ENCODE measurements at regions not wholly inside any gene's neighbourhood (a gene's known extent, or its start where the extent isn't known, plus 50 kb on each side); places are given as distances from the start of the nearest gene placed in this dataset.

- 94 to 98% methylated on average over 2 to 3 of the region's 3 CpGs for WGBS, 2 experiments (ENCODE audit: insufficient coverage in 1 of 2, insufficient read length in 1 of 2)
Observed at GRCh38 chr2:52314231-52314630, 1282.3 kb upstream of the NRXN1 start.

GRCh38 chr2:52312486-52312885 lies 1280.6 kb upstream of the NRXN1 start:
- Histone ChIP-seq H3K4me1 (ENCODE audit: control insufficient read depth, insufficient read depth, low read length) (no peaks in the 10 kb centered on the region), H3K4me3 (ENCODE audit: low read length) (no peak overlapping the region), H3K27me3 (ENCODE audit: control insufficient read depth, insufficient read depth, low read length, poor library complexity, severe bottlenecking) (no peaks in the 10 kb centered on the region), H3K9me3 (ENCODE audit: control insufficient read depth, low read length) (no peaks in the 10 kb centered on the region), H3K9ac (ENCODE audit: extremely low read depth, low read length, poor library complexity, severe bottlenecking) (no peak overlapping the region), H3K36me3 (ENCODE audit: control insufficient read depth, insufficient read depth, low read length) (no peaks in the 10 kb centered on the region), H3K27ac (ENCODE audit: low read depth, low read length) (no peak overlapping the region)
- H3K36me3 Mint-ChIP-seq (ENCODE audit: low read depth) = no peaks in the 10 kb centered on the region
- H3K27ac Mint-ChIP-seq = no peak overlapping the region
- H3K4me3 Mint-ChIP-seq = no peak overlapping the region
- no peak for DNase-seq
- peaks cover 16% of the 10 kb centered on the region for H3K4me1 Mint-ChIP-seq
- H3K9me3 Mint-ChIP-seq = no peaks in the 10 kb centered on the region
- TF ChIP-seq, protein P1, sequence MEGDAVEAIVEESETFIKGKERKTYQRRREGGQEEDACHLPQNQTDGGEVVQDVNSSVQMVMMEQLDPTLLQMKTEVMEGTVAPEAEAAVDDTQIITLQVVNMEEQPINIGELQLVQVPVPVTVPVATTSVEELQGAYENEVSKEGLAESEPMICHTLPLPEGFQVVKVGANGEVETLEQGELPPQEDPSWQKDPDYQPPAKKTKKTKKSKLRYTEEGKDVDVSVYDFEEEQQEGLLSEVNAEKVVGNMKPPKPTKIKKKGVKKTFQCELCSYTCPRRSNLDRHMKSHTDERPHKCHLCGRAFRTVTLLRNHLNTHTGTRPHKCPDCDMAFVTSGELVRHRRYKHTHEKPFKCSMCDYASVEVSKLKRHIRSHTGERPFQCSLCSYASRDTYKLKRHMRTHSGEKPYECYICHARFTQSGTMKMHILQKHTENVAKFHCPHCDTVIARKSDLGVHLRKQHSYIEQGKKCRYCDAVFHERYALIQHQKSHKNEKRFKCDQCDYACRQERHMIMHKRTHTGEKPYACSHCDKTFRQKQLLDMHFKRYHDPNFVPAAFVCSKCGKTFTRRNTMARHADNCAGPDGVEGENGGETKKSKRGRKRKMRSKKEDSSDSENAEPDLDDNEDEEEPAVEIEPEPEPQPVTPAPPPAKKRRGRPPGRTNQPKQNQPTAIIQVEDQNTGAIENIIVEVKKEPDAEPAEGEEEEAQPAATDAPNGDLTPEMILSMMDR (conservative IDR thresholded peaks at IDR 0.05) = no peak
- H3K27me3 Mint-ChIP-seq (ENCODE audit: insufficient read depth) = no peaks in the 10 kb centered on the region
- WGBS, 2 experiments (ENCODE audit: insufficient coverage in 1 of 2, insufficient read length in 1 of 2) = 91 to 99% methylated on average over 1 to 2 of the region's 2 CpGs

More at GRCh38 chr2:52314231-52314630, 1282.3 kb upstream of the NRXN1 start:
- Mint-ChIP-seq H3K27me3 (ENCODE audit: insufficient read depth) (no peaks in the 10 kb centered on the region), H3K36me3 (ENCODE audit: low read depth) (no peaks in the 10 kb centered on the region), H3K9me3 (no peaks in the 10 kb centered on the region), H3K4me1 (peaks cover 16% of the 10 kb centered on the region), H3K4me3 (no peak overlapping the region), H3K27ac (no peak overlapping the region)
- TF ChIP-seq, protein P1 (conservative IDR thresholded peaks at IDR 0.05) = no peak
- H3K27me3 ChIP-seq (ENCODE audit: control insufficient read depth, insufficient read depth, low read length, poor library complexity, severe bottlenecking) = no peaks in the 10 kb centered on the region
- DNase-seq = no peak
- H3K27ac ChIP-seq (ENCODE audit: low read depth, low read length) = no peak overlapping the region
- H3K9ac ChIP-seq (ENCODE audit: extremely low read depth, low read length, poor library complexity, severe bottlenecking) = no peak overlapping the region
- no peaks in the 10 kb centered on the region for H3K36me3 ChIP-seq (ENCODE audit: control insufficient read depth, insufficient read depth, low read length)
- no peak overlapping the region for H3K4me3 ChIP-seq (ENCODE audit: low read length)
- H3K4me1 ChIP-seq (ENCODE audit: control insufficient read depth, insufficient read depth, low read length) = no peaks in the 10 kb centered on the region
- no peaks in the 10 kb centered on the region for H3K9me3 ChIP-seq (ENCODE audit: control insufficient read depth, low read length)

DNA sequence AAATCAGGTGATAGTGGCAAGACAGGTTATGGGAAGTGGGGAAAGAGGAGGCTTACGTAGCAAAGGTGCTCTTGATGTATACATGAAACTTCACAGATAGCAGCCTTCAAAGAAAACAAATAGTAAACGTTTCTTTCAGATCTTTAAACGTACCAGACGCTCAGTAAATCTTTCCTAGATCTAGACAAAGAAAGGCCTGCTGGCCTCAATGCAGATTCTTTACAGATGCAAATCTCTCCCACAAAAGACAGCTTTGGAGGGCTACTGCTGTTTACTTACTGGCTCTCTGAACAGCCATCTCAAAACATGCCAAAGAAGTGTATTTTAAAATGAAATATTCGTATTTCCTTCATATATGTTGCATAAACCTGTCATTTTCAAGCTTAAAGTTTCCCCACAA lies 1279.9 kb upstream of the NRXN1 start:
- Histone ChIP-seq H3K27ac (ENCODE audit: low read depth, low read length) (no peak overlapping the region), H3K27me3 (ENCODE audit: control insufficient read depth, insufficient read depth, low read length, poor library complexity, severe bottlenecking) (no peaks in the 10 kb centered on the region), H3K9me3 (ENCODE audit: control insufficient read depth, low read length) (no peaks in the 10 kb centered on the region), H3K36me3 (ENCODE audit: control insufficient read depth, insufficient read depth, low read length) (no peaks in the 10 kb centered on the region), H3K9ac (ENCODE audit: extremely low read depth, low read length, poor library complexity, severe bottlenecking) (no peak overlapping the region), H3K4me3 (ENCODE audit: low read length) (no peak overlapping the region), H3K4me1 (ENCODE audit: control insufficient read depth, insufficient read depth, low read length) (no peaks in the 10 kb centered on the region)
- Mint-ChIP-seq H3K27me3 (ENCODE audit: insufficient read depth) (no peaks in the 10 kb centered on the region), H3K9me3 (no peaks in the 10 kb centered on the region), H3K4me1 (peaks cover 12% of the 10 kb centered on the region), H3K27ac (peak overlapping the region; percentile 65), H3K4me3 (no peak overlapping the region), H3K36me3 (ENCODE audit: low read depth) (no peaks in the 10 kb centered on the region)
- whole genome bisulfite sequencing, 2 experiments (ENCODE audit: insufficient coverage in 1 of 2, insufficient read length in 1 of 2) = 42 to 48% methylated on average over 2 to 5 of the region's 5 CpGs
- no peak for DNase-seq
- TF ChIP-seq, protein P1 (conservative IDR thresholded peaks at IDR 0.05) = no peak
